GM12864 (cell line): ENCODE measurements at regions not wholly inside any gene's neighbourhood (a gene's known extent, or its start where the extent isn't known, plus 50 kb on each side); places are given as distances from the start of the nearest gene placed in this dataset.
"Not testable (repeated sequence)": the region's sequence is repeated elsewhere in the genome, so short reads cannot be mapped to it uniquely, and the experiment has no call there.

Experiments
- DNase-seq: peaks from one replicate; pipeline ENCODE4 v3.0.0-alpha.2; 2011; ENCODE audit warnings: low read depth
- H3K4me3 ChIP-seq: 2 replicates; pipeline ENCODE4 v1.5.1; 2011; ENCODE audit warnings: mild to moderate bottlenecking, low read depth, low read length, control low read depth
- CTCF ChIP-seq: IDR thresholded peaks from 2 replicates; pipeline ENCODE4 v1.5.1; 2011; ENCODE audit warnings: low read depth, mild to moderate bottlenecking, moderate library complexity, low read length, control low read depth, inconsistent platforms; ENCODE audit errors: missing control alignments

GRCh38 chr3:143175940-143176894 lies 56.6 kb downstream of the CHST2 start:
- H3K4me3 ChIP-seq, DNase-seq: not testable (repeated sequence)

GRCh38 chr3:143177965-143178364 lies 58.4 kb downstream of the CHST2 start:
- not testable (repeated sequence) for DNase-seq, H3K4me3 ChIP-seq

GRCh38 chr3:143178775-143179548 lies 59.4 kb downstream of the CHST2 start:
- H3K4me3 ChIP-seq, DNase-seq: not testable (repeated sequence)

- no peak for TF ChIP-seq CTCF
- no peak for DNase-seq
- H3K4me3 ChIP-seq = no peak overlapping the region
Measured at GRCh38 chr3:143179603-143180002, 60.0 kb downstream of the CHST2 start.

- not testable (repeated sequence) for DNase-seq
Measured at GRCh38 chr3:143180860-143181259, 61.3 kb downstream of the CHST2 start.

GRCh38 chr3:143181977-143182376 lies 62.4 kb downstream of the CHST2 start:
- H3K4me3 ChIP-seq, DNase-seq: not testable (repeated sequence)

More at GRCh38 chr3:143180860-143181259, 61.3 kb downstream of the CHST2 start:
- not testable (repeated sequence) for H3K4me3 ChIP-seq

- no peak for TF ChIP-seq CTCF
- no peak for DNase-seq
- no peak overlapping the region for H3K4me3 ChIP-seq
Measured at GRCh38 chr3:143182866-143183664, 63.5 kb downstream of the CHST2 start.

- TF ChIP-seq CTCF = no peak
- no peak for DNase-seq
Measured at GRCh38 chr3:143183665-143183964, 64.0 kb downstream of the CHST2 start.

GRCh38 chr3:143184099-143184498 lies 64.5 kb downstream of the CHST2 start:
- H3K4me3 ChIP-seq = no peak overlapping the region
- DNase-seq = no peak
- TF ChIP-seq CTCF = no peak

More at GRCh38 chr3:143183665-143183964, 64.0 kb downstream of the CHST2 start:
- no peak overlapping the region for H3K4me3 ChIP-seq
